BJ (cell line): ENCODE measurements at regions not wholly inside any gene's neighbourhood (a gene's known extent, or its start where the extent isn't known, plus 50 kb on each side); places are given as distances from the start of the nearest gene placed in this dataset.
"Not testable (repeated sequence)": the region's sequence is repeated elsewhere in the genome, so short reads cannot be mapped to it uniquely, and the experiment has no call there.

Experiments
- CTCF ChIA-PET: fragments of 350-600 bp; formaldehyde crosslinking; extraction: SDS; loops from one replicate; lab custom pipeline; 2021; ENCODE audit warnings: antibody characterized with exemption, inconsistent platforms; lab: Yijun Ruan, JAX
- POLR2A ChIA-PET: fragments of 300-600 bp; sonication (Branson Sonifier 250); formaldehyde crosslinking; extraction: SDS; loops from one replicate; lab custom pipeline; 2021; ENCODE audit warnings: antibody characterized with exemption; lab: Charles Lee
- DNase-seq: peaks from one replicate; pipeline ENCODE4 v3.0.0-alpha.2; 2011; ENCODE audit warnings: low read depth
- H3K27me3 ChIP-seq: 2 replicates; pipeline ENCODE4 v1.6.0; 2011; ENCODE audit warnings: low read length; ENCODE audit not compliant: control insufficient read depth, insufficient read depth
- H3K36me3 ChIP-seq: 2 replicates; pipeline ENCODE4 v1.5.1; 2011; ENCODE audit warnings: low read length; ENCODE audit not compliant: control insufficient read depth, insufficient read depth
- H3K4me3 ChIP-seq: 2 replicates; pipeline ENCODE4 v1.5.1; 2011; ENCODE audit warnings: low read depth, mild to moderate bottlenecking, control low read depth, low read length
- CTCF ChIP-seq: IDR thresholded peaks from 2 replicates; pipeline ENCODE4 v1.5.1; 2011; ENCODE audit warnings: low read depth, mild to moderate bottlenecking, control low read depth, inconsistent platforms, low read length, moderate library complexity; ENCODE audit not compliant: insufficient read depth

- POLR2A ChIA-PET, result no interaction called here
- no peaks in the 10 kb centered on the region for H3K36me3 ChIP-seq
- no peaks in the 10 kb centered on the region for H3K27me3 ChIP-seq
- no peak for DNase-seq
- no peak overlapping the region for H3K4me3 ChIP-seq
- CTCF ChIA-PET, result no interaction called here
- no peak for TF ChIP-seq CTCF
Measured at GRCh38 chr7:146022776-146023175, 93.8 kb upstream of the CNTNAP2 start.

- DNase-seq, POLR2A ChIA-PET, H3K36me3 ChIP-seq, CTCF ChIA-PET, H3K27me3 ChIP-seq, H3K4me3 ChIP-seq: not testable (repeated sequence)
Measured at GRCh38 chr7:146019041-146020004, 97.3 kb upstream of the CNTNAP2 start.

- H3K27me3 ChIP-seq, H3K36me3 ChIP-seq, H3K4me3 ChIP-seq, CTCF ChIA-PET, DNase-seq, POLR2A ChIA-PET: not testable (repeated sequence)
Measured at GRCh38 chr7:146017366-146017765, 99.2 kb upstream of the CNTNAP2 start.

- H3K36me3 ChIP-seq, POLR2A ChIA-PET, DNase-seq, H3K27me3 ChIP-seq, H3K4me3 ChIP-seq, CTCF ChIA-PET: not testable (repeated sequence)
Measured at GRCh38 chr7:146014154-146014553, 102.4 kb upstream of the CNTNAP2 start.

GRCh38 chr7:146008293-146008692, 108.3 kb upstream of the CNTNAP2 start:
- Histone ChIP-seq H3K4me3 (no peak overlapping the region), H3K27me3 (no peaks in the 10 kb centered on the region), H3K36me3 (no peaks in the 10 kb centered on the region)
- ChIA-PET CTCF (no interaction called here), POLR2A (no interaction called here)
- DNase-seq, result no peak
- no peak for TF ChIP-seq CTCF

- DNase-seq, result no peak
- no peak overlapping the region for H3K4me3 ChIP-seq
Measured at GRCh38 chr7:146004805-146005204, 111.8 kb upstream of the CNTNAP2 start.

More at GRCh38 chr7:146004805-146005204, 111.8 kb upstream of the CNTNAP2 start:
- TF ChIP-seq CTCF, result no peak
- Histone ChIP-seq H3K36me3 (no peaks in the 10 kb centered on the region), H3K27me3 (no peaks in the 10 kb centered on the region)
- ChIA-PET POLR2A (no interaction called here), CTCF (no interaction called here)
